Mononuclear cell (primary cell): ENCODE measurements at regions not wholly inside any gene's neighbourhood (a gene's known extent, or its start where the extent isn't known, plus 50 kb on each side); places are given as distances from the start of the nearest gene placed in this dataset.

Experiments
- H3K27me3 ChIP-seq: 2 replicates; pipeline ENCODE4 v1.6.0; 2011; ENCODE audit warnings: low read length, control low read depth; ENCODE audit not compliant: insufficient read depth
- H3K4me1 ChIP-seq: 2 replicates; pipeline ENCODE4 v1.5.1; 2011; ENCODE audit warnings: mild to moderate bottlenecking, low read length, control low read depth; ENCODE audit not compliant: insufficient read depth
- H3K4me3 ChIP-seq: 2 replicates; pipeline ENCODE4 v1.5.1; 2011; ENCODE audit warnings: mild to moderate bottlenecking, low read length, moderate library complexity
- H3K9me3 ChIP-seq: 2 replicates; pipeline ENCODE4 v1.5.1; 2011; ENCODE audit warnings: low read depth, mild to moderate bottlenecking, control low read depth, low read length

- Histone ChIP-seq H3K4me3 (no peak overlapping the region), H3K4me1 (no peaks in the 10 kb centered on the region), H3K27me3 (no peaks in the 10 kb centered on the region), H3K9me3 (no peaks in the 10 kb centered on the region)
Observed at GRCh38 chr3:59522550-59522949, 472.7 kb upstream of the CFAP20DC start.

GRCh38 chr3:59519094-59519493 lies 469.3 kb upstream of the CFAP20DC start:
- Histone ChIP-seq H3K4me3 (no peak overlapping the region), H3K27me3 (no peaks in the 10 kb centered on the region), H3K9me3 (no peaks in the 10 kb centered on the region), H3K4me1 (no peaks in the 10 kb centered on the region)

GRCh38 chr3:59518283-59519055 lies 468.6 kb upstream of the CFAP20DC start:
- H3K4me3 ChIP-seq: no peak overlapping the region
- no peaks in the 10 kb centered on the region for H3K9me3 ChIP-seq
- no peaks in the 10 kb centered on the region for H3K27me3 ChIP-seq
- H3K4me1 ChIP-seq: no peaks in the 10 kb centered on the region

- Histone ChIP-seq H3K27me3 (no peaks in the 10 kb centered on the region), H3K4me1 (no peaks in the 10 kb centered on the region), H3K9me3 (no peaks in the 10 kb centered on the region), H3K4me3 (no peak overlapping the region)
Observed at GRCh38 chr3:59517388-59517787, 467.6 kb upstream of the CFAP20DC start.

GRCh38 chr3:59515966-59516365 lies 466.1 kb upstream of the CFAP20DC start:
- H3K9me3 ChIP-seq: no peaks in the 10 kb centered on the region
- no peak overlapping the region for H3K4me3 ChIP-seq
- H3K4me1 ChIP-seq: no peaks in the 10 kb centered on the region
- H3K27me3 ChIP-seq: no peaks in the 10 kb centered on the region

- H3K9me3 ChIP-seq: no peaks in the 10 kb centered on the region
- no peaks in the 10 kb centered on the region for H3K27me3 ChIP-seq
- no peaks in the 10 kb centered on the region for H3K4me1 ChIP-seq
- H3K4me3 ChIP-seq: no peak overlapping the region
Observed at GRCh38 chr3:59514865-59515482, 465.1 kb upstream of the CFAP20DC start.

GRCh38 chr3:59513570-59513969 lies 463.7 kb upstream of the CFAP20DC start:
- H3K4me1 ChIP-seq: no peaks in the 10 kb centered on the region
- H3K27me3 ChIP-seq: no peaks in the 10 kb centered on the region
- H3K9me3 ChIP-seq: no peaks in the 10 kb centered on the region
- H3K4me3 ChIP-seq: no peak overlapping the region

- no peaks in the 10 kb centered on the region for H3K9me3 ChIP-seq
- H3K4me1 ChIP-seq: no peaks in the 10 kb centered on the region
- H3K27me3 ChIP-seq: no peaks in the 10 kb centered on the region
- no peak overlapping the region for H3K4me3 ChIP-seq
Observed at GRCh38 chr3:59512066-59512465, 462.2 kb upstream of the CFAP20DC start.

GRCh38 chr3:59510576-59510975 lies 460.8 kb upstream of the CFAP20DC start:
- Histone ChIP-seq H3K4me1 (no peaks in the 10 kb centered on the region), H3K27me3 (no peaks in the 10 kb centered on the region), H3K4me3 (no peak overlapping the region), H3K9me3 (no peaks in the 10 kb centered on the region)

GRCh38 chr3:59508273-59508672 lies 458.4 kb upstream of the CFAP20DC start:
- H3K9me3 ChIP-seq: no peaks in the 10 kb centered on the region
- H3K4me1 ChIP-seq: no peaks in the 10 kb centered on the region
- H3K4me3 ChIP-seq: no peak overlapping the region
- H3K27me3 ChIP-seq: no peaks in the 10 kb centered on the region

- Histone ChIP-seq H3K4me1 (no peaks in the 10 kb centered on the region), H3K4me3 (no peak overlapping the region), H3K27me3 (no peaks in the 10 kb centered on the region), H3K9me3 (no peaks in the 10 kb centered on the region)
Observed at GRCh38 chr3:59506191-59506590, 456.4 kb upstream of the CFAP20DC start.

GRCh38 chr3:59503441-59503840 lies 453.6 kb upstream of the CFAP20DC start:
- no peaks in the 10 kb centered on the region for H3K9me3 ChIP-seq
- H3K4me3 ChIP-seq: no peak overlapping the region
- H3K27me3 ChIP-seq: no peaks in the 10 kb centered on the region
- H3K4me1 ChIP-seq: no peaks in the 10 kb centered on the region

- no peaks in the 10 kb centered on the region for H3K27me3 ChIP-seq
- no peaks in the 10 kb centered on the region for H3K9me3 ChIP-seq
- H3K4me3 ChIP-seq: no peak overlapping the region
- H3K4me1 ChIP-seq: no peaks in the 10 kb centered on the region
Observed at GRCh38 chr3:59502806-59503205, 453.0 kb upstream of the CFAP20DC start.

GRCh38 chr3:59499954-59500353 lies 450.1 kb upstream of the CFAP20DC start:
- Histone ChIP-seq H3K4me3 (no peak overlapping the region), H3K27me3 (no peaks in the 10 kb centered on the region), H3K9me3 (no peaks in the 10 kb centered on the region), H3K4me1 (no peaks in the 10 kb centered on the region)

- Histone ChIP-seq H3K4me3 (no peak overlapping the region), H3K9me3 (no peaks in the 10 kb centered on the region), H3K27me3 (no peaks in the 10 kb centered on the region), H3K4me1 (no peaks in the 10 kb centered on the region)
Observed at GRCh38 chr3:59499000-59499399, 449.2 kb upstream of the CFAP20DC start.

GRCh38 chr3:59496250-59496649 lies 446.4 kb upstream of the CFAP20DC start:
- Histone ChIP-seq H3K27me3 (no peaks in the 10 kb centered on the region), H3K9me3 (no peaks in the 10 kb centered on the region), H3K4me1 (no peaks in the 10 kb centered on the region), H3K4me3 (no peak overlapping the region)
